Peyer's patch (tissue), 4 donors: ENCODE measurements at regions not wholly inside any gene's neighbourhood (a gene's known extent, or its start where the extent isn't known, plus 50 kb on each side); places are given as distances from the start of the nearest gene placed in this dataset.
"Not testable (repeated sequence)": the region's sequence is repeated elsewhere in the genome, so short reads cannot be mapped to it uniquely, and the experiment has no call there.

ENCODE experiments used
- POLR2A ChIP-seq, 2 donors: fragments of 450-650 bp; IDR thresholded peaks; one replicate each; pipeline ENCODE4 v1.5.1; 2017; ENCODE audit warnings: antibody characterized with exemption in 2 of 2, mild to moderate bottlenecking in 2 of 2, moderate library complexity in 2 of 2
- TF ChIP-seq, protein P1 (sequence below), 6 experiments: fragments of 450-650 bp in 4 of 6; fragments of 200-600 bp in 2 of 6; sonication (generic) in 1 of 6; IDR thresholded peaks; one replicate each; pipeline ENCODE4 v1.5.1; 2017 to 2019; ENCODE audit warnings: antibody characterized with exemption in 6 of 6, mild to moderate bottlenecking in 3 of 6, moderate library complexity in 1 of 6

DNA sequence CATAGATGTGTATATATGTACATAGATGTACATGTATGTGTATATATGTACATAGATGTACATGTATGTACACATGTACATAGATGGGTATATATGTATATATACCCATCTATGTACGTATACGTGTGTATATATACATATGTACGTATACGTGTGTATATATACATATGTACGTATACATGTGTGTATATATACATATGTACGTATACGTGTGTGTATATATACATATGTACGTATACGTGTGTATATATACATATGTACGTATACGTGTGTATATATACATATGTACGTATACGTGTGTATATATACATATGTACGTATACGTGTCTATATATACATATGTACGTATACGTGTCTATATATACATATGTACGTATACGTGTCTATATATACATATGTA lies 1388.8 kb downstream of the CDH8 start:
- TF ChIP-seq, protein P1, sequence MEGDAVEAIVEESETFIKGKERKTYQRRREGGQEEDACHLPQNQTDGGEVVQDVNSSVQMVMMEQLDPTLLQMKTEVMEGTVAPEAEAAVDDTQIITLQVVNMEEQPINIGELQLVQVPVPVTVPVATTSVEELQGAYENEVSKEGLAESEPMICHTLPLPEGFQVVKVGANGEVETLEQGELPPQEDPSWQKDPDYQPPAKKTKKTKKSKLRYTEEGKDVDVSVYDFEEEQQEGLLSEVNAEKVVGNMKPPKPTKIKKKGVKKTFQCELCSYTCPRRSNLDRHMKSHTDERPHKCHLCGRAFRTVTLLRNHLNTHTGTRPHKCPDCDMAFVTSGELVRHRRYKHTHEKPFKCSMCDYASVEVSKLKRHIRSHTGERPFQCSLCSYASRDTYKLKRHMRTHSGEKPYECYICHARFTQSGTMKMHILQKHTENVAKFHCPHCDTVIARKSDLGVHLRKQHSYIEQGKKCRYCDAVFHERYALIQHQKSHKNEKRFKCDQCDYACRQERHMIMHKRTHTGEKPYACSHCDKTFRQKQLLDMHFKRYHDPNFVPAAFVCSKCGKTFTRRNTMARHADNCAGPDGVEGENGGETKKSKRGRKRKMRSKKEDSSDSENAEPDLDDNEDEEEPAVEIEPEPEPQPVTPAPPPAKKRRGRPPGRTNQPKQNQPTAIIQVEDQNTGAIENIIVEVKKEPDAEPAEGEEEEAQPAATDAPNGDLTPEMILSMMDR (IDR thresholded peaks at IDR 0.05): not testable (repeated sequence)
- TF ChIP-seq POLR2A (IDR thresholded peaks at IDR 0.05): not testable (repeated sequence)
